GM21360 (cell line): ENCODE measurements at regions not wholly inside any gene's neighbourhood (a gene's known extent, or its start where the extent isn't known, plus 50 kb on each side); places are given as distances from the start of the nearest gene placed in this dataset.

Source experiments
- ATAC-seq: cut with Tn5 transposase; IDR thresholded peaks from one replicate; pipeline ENCODE4 v1.9.1; 2021; ENCODE audit warnings: mild to moderate bottlenecking, moderate library complexity; ENCODE audit not compliant: unreplicated experiment

- ATAC-seq, result no peak
Measured at GRCh38 chr11:123305601-123306375, 110.7 kb upstream of the CLMP start.

- ATAC-seq, result no peak
Measured at GRCh38 chr11:123304828-123305466, 109.9 kb upstream of the CLMP start.

GRCh38 chr11:123303924-123304323 is 108.9 kb upstream of the CLMP start:
- no peak for ATAC-seq

GRCh38 chr11:123302751-123303195 is 107.7 kb upstream of the CLMP start:
- ATAC-seq, result peak; percentile 42

GRCh38 chr11:123301696-123302400 is 106.8 kb upstream of the CLMP start:
- peak; percentile 78 for ATAC-seq

- no peak for ATAC-seq
Measured at GRCh38 chr11:123301013-123301591, 106.1 kb upstream of the CLMP start.

GRCh38 chr11:123299721-123300120 is 104.7 kb upstream of the CLMP start:
- ATAC-seq, result no peak

- no peak for ATAC-seq
Measured at GRCh38 chr11:123298488-123299447, 103.7 kb upstream of the CLMP start.

GRCh38 chr11:123292647-123293046 is 97.6 kb upstream of the CLMP start:
- ATAC-seq, result no peak

GRCh38 chr11:123291201-123291869 is 96.3 kb upstream of the CLMP start:
- ATAC-seq, result no peak

- ATAC-seq, result no peak
Measured at GRCh38 chr11:123286761-123287160, 91.7 kb upstream of the CLMP start.

- ATAC-seq, result no peak
Measured at GRCh38 chr11:123286255-123286654, 91.2 kb upstream of the CLMP start.

GRCh38 chr11:123284454-123284853 is 89.4 kb upstream of the CLMP start:
- ATAC-seq, result no peak

GRCh38 chr11:123282597-123282996 is 87.5 kb upstream of the CLMP start:
- ATAC-seq, result no peak

GRCh38 chr11:123273616-123274015 is 78.6 kb upstream of the CLMP start:
- no peak for ATAC-seq

- no peak for ATAC-seq
Measured at GRCh38 chr11:123272565-123272964, 77.5 kb upstream of the CLMP start.

GRCh38 chr11:123268156-123268555 is 73.1 kb upstream of the CLMP start:
- no peak for ATAC-seq

- no peak for ATAC-seq
Measured at GRCh38 chr11:123265951-123266350, 70.9 kb upstream of the CLMP start.

- ATAC-seq, result no peak
Measured at GRCh38 chr11:123264431-123264780, 69.4 kb upstream of the CLMP start.
